Stimulated activated CD8-positive, alpha-beta memory T cell treated with anti-CD3 and anti-CD28 coated beads, Interleukin-15, amount 100 ng/mL, for 48 hours (primary cell): ENCODE measurements at regions not wholly inside any gene's neighbourhood (a gene's known extent, or its start where the extent isn't known, plus 50 kb on each side); places are given as distances from the start of the nearest gene placed in this dataset.

ENCODE experiments used
- DNase-seq, 2 donors: peaks; one replicate each; pipeline ENCODE4 v3.0.0-alpha.2; 2020; ENCODE audit warnings: low read depth in 2 of 2

- no peak for DNase-seq
Observed at GRCh38 chr16:64892835-64893785, 228.8 kb downstream of the CDH11 start.

GRCh38 chr16:64889446-64889845 is 232.4 kb downstream of the CDH11 start:
- DNase-seq, result no peak

- DNase-seq, result no peak
Observed at GRCh38 chr16:64887651-64888050, 234.2 kb downstream of the CDH11 start.

- no peak for DNase-seq
Observed at GRCh38 chr16:64882078-64882784, 239.6 kb downstream of the CDH11 start.

- DNase-seq, result no peak
Observed at GRCh38 chr16:64880994-64881393, 240.9 kb downstream of the CDH11 start.

- no peak for DNase-seq
Observed at GRCh38 chr16:64880006-64880405, 241.9 kb downstream of the CDH11 start.

- no peak for DNase-seq
Observed at GRCh38 chr16:64878940-64879339, 242.9 kb downstream of the CDH11 start.

- no peak for DNase-seq
Observed at GRCh38 chr16:64872101-64872500, 249.8 kb downstream of the CDH11 start.

- no peak for DNase-seq
Observed at GRCh38 chr16:64870859-64871258, 251.0 kb downstream of the CDH11 start.

- DNase-seq, result no peak
Observed at GRCh38 chr16:64869781-64870180, 252.1 kb downstream of the CDH11 start.

- no peak for DNase-seq
Observed at GRCh38 chr16:64866021-64866420, 255.8 kb downstream of the CDH11 start.

GRCh38 chr16:64865069-64865696 is 256.7 kb downstream of the CDH11 start:
- DNase-seq, result no peak

- DNase-seq, result no peak
Observed at GRCh38 chr16:64864232-64864809, 257.5 kb downstream of the CDH11 start.

- no peak for DNase-seq
Observed at GRCh38 chr16:64858076-64858475, 263.8 kb downstream of the CDH11 start.

- no peak for DNase-seq
Observed at GRCh38 chr16:64857411-64857810, 264.5 kb downstream of the CDH11 start.

GRCh38 chr16:64853551-64853950 is 268.3 kb downstream of the CDH11 start:
- no peak for DNase-seq

- no peak for DNase-seq
Observed at GRCh38 chr16:64846966-64847365, 274.9 kb downstream of the CDH11 start.

- no peak for DNase-seq
Observed at GRCh38 chr16:64845071-64845470, 276.8 kb downstream of the CDH11 start.

- no peak for DNase-seq
Observed at GRCh38 chr16:64841482-64841881, 280.4 kb downstream of the CDH11 start.

- DNase-seq, result no peak
Observed at GRCh38 chr16:64841071-64841470, 280.8 kb downstream of the CDH11 start.

GRCh38 chr16:64830653-64831052 is 291.2 kb downstream of the CDH11 start:
- no peak for DNase-seq

GRCh38 chr16:64829678-64830077 is 292.2 kb downstream of the CDH11 start:
- no peak for DNase-seq
